ENCODE measurements at regions not wholly inside any gene's neighbourhood (a gene's known extent, or its start where the extent isn't known, plus 50 kb on each side); places are given as distances from the start of the nearest gene placed in this dataset.

DNA sequence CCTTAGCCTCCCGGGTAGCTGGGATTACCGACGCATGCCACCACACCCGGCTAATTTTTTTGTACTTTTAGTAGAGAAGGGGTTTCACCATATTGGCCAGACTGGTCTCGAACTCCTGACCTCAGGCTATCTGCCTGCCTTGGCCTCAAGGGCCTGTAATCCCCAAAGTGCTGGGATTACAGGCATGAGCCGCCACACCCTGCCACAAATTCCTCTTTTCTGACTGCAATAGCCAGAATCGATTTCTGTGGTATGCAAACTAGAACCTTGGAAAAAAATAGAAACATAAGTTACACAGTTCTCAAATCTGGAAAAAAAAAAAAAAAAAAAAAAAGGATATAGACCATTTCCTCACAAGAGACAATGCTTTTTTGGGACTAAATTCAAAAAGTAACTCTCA lies 184.6 kb upstream of the EGLN3 start:
- Histone ChIP-seq H3K4me3 (no peak overlapping the region), H3K27me3 (no peaks in the 10 kb centered on the region), H3K9me3 (no peaks in the 10 kb centered on the region), H3K4me1 (peaks cover 0 to 22% (median 3%) of the 10 kb centered on the region in 12 donors), H3K27ac (no peak overlapping the region), H3K36me3 (no peaks in the 10 kb centered on the region)
- ATAC-seq = no peak
- TF ChIP-seq, protein P1, sequence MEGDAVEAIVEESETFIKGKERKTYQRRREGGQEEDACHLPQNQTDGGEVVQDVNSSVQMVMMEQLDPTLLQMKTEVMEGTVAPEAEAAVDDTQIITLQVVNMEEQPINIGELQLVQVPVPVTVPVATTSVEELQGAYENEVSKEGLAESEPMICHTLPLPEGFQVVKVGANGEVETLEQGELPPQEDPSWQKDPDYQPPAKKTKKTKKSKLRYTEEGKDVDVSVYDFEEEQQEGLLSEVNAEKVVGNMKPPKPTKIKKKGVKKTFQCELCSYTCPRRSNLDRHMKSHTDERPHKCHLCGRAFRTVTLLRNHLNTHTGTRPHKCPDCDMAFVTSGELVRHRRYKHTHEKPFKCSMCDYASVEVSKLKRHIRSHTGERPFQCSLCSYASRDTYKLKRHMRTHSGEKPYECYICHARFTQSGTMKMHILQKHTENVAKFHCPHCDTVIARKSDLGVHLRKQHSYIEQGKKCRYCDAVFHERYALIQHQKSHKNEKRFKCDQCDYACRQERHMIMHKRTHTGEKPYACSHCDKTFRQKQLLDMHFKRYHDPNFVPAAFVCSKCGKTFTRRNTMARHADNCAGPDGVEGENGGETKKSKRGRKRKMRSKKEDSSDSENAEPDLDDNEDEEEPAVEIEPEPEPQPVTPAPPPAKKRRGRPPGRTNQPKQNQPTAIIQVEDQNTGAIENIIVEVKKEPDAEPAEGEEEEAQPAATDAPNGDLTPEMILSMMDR (IDR thresholded peaks at IDR 0.05) = no peak
- TF ChIP-seq POLR2A (IDR thresholded peaks at IDR 0.05) = no peak
- intact Hi-C loops (cut with DNase I) = no loop called here
- DNase-seq = no peak
- WGBS, 4 donors = 73 to 88% (median 79%) methylated on average over 7 of the region's 7 CpGs

DNA sequence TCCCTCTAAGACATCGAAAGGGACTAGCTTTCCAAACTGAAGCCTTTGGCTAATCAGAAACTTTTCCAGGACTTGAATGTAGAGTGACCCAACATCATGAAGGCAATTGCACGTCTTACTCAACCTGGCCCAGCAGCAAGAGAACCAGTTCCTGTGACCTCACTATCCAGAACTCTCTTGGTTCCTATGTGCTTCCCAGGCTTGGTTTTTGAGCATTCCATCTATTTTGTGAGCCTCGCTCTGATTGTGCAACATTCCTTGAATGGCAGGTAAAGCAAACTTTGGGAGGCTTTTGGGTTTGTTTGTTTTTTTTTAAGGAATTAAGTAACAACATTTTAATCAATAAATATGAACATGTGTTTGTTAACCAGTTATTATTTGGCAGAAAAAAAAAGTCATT lies 183.6 kb upstream of the EGLN3 start:
- H3K4me3 ChIP-seq = no peak overlapping the region
- TF ChIP-seq, protein P1 (IDR thresholded peaks at IDR 0.05) = no peak
- TF ChIP-seq POLR2A (IDR thresholded peaks at IDR 0.05) = no peak
- no peaks in the 10 kb centered on the region for H3K27me3 ChIP-seq
- intact Hi-C loops (cut with DNase I) = no loop called here
- DNase-seq (no peak), ATAC-seq (no peak)
- no peak overlapping the region for H3K27ac ChIP-seq
- no peaks in the 10 kb centered on the region for H3K36me3 ChIP-seq
- peaks cover 0 to 22% (median 4%) of the 10 kb centered on the region in 12 donors for H3K4me1 ChIP-seq
- WGBS, 4 donors = 96 to 97% (median 96%) methylated on average over 3 of the region's 3 CpGs
- no peaks in the 10 kb centered on the region for H3K9me3 ChIP-seq

DNA sequence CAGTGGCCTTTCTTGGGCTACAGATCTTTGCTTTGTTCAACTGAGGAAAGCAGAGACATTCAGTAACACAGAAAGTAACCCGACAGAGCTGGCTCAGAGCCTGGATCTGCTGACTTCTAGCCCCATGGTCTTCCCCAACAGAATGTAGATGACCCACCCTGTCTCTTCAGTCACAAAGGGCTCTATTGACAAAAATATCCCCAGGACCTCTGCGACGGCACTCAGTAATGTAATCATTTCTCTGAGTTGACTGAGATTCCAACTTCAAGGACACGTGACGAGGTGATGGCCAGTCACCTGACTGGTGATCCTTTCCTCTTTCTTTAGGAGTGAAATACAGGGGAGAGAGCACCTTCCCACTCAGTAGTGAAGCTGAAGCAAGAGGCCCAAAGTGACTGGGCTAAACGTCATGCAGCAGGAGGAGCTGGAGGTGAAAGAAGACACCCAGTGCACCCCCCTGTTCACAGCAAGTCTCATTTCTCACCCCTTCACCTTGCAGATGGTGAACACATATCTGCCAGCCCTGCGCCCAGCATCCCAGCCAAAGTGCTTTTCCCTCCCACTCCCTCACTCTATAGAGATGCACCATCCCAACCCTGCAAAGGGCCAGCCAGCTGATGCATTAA lies 179.2 kb upstream of the EGLN3 start:
- ATAC-seq = peak in 2 of 4 donors; percentile 8 to 14
- no peak overlapping the region for H3K4me3 ChIP-seq

DNA sequence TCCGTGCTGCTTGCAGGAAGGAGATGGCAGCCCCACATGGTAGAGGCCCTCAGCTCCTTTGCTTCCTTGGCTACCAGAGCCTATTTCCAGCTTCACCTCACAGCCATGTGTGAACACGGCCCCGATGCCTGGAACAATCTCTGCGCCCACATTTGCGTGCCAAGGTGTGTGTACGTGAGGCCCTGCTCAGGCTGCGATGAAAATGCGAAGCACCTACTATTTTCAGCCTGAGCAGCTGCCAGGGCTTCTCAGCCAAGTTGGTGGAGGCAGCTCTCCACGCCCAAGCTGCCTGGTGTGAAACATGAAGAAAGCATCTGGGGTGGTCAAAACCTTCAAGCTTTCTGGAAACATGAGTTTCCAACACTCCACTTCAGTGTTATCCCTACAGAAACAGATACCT lies 177.8 kb upstream of the EGLN3 start:
- Histone ChIP-seq H3K9me3 (peaks cover 0 to 5% (median 0%) of the 10 kb centered on the region in 12 donors), H3K27ac (peak overlapping the region in 10 of 12 donors; percentile 1 to 89 (median 68)), H3K4me3 (no peak overlapping the region), H3K4me1 (peaks cover 0 to 33% (median 4%) of the 10 kb centered on the region in 12 donors), H3K27me3 (no peaks in the 10 kb centered on the region), H3K36me3 (no peaks in the 10 kb centered on the region)
- TF ChIP-seq POLR2A (IDR thresholded peaks at IDR 0.05) = no peak
- TF ChIP-seq, protein P1 (IDR thresholded peaks at IDR 0.05) = no peak
- WGBS, 4 donors = 44 to 65% (median 53%) methylated on average over 9 of the region's 9 CpGs
- ATAC-seq (peak in 3 of 4 donors; percentile 43 to 80 (median 77)), DNase-seq (peak; percentile 20 to 76 (median 72))
- intact Hi-C loops (cut with DNase I) = no loop called here

More for the DNA sequence above, 179.2 kb upstream of the EGLN3 start:
- peak overlapping the region in 11 of 12 donors; percentile 45 to 89 (median 71) for H3K27ac ChIP-seq
- intact Hi-C loops (cut with DNase I) = no loop called here
- TF ChIP-seq, protein P1 (IDR thresholded peaks at IDR 0.05) = no peak
- TF ChIP-seq POLR2A (IDR thresholded peaks at IDR 0.05) = no peak
- 54 to 65% (median 57%) methylated on average over 7 of the region's 7 CpGs for WGBS, 4 donors
- no peak for DNase-seq
- no peaks in the 10 kb centered on the region for H3K36me3 ChIP-seq
- H3K9me3 ChIP-seq = peaks cover 0 to 5% (median 0%) of the 10 kb centered on the region in 12 donors
- no peaks in the 10 kb centered on the region for H3K27me3 ChIP-seq
- peaks cover 0 to 33% (median 4%) of the 10 kb centered on the region in 12 donors for H3K4me1 ChIP-seq

All from heart left ventricle (tissue), 16 donors.